Glutamatergic neuron (in vitro differentiated cells): ENCODE measurements at regions not wholly inside any gene's neighbourhood (a gene's known extent, or its start where the extent isn't known, plus 50 kb on each side); places are given as distances from the start of the nearest gene placed in this dataset.

Source experiments
- DNase-seq: peaks from one replicate; pipeline ENCODE4 v3.0.0; 2022
- H3K27ac Mint-ChIP-seq: one replicate; pipeline ENCODE4 v1.8.0; 2020; ENCODE audit warnings: mild to moderate bottlenecking, mixed read lengths, inconsistent platforms; ENCODE audit not compliant: unreplicated experiment
- H3K27me3 Mint-ChIP-seq: one replicate; pipeline ENCODE4 v1.8.0; 2020; ENCODE audit warnings: mild to moderate bottlenecking, moderate library complexity, mixed read lengths, inconsistent platforms; ENCODE audit not compliant: unreplicated experiment
- H3K36me3 Mint-ChIP-seq: one replicate; pipeline ENCODE4 v1.8.0; 2020; ENCODE audit warnings: mild to moderate bottlenecking, mixed read lengths, inconsistent platforms; ENCODE audit not compliant: unreplicated experiment
- H3K4me1 Mint-ChIP-seq: one replicate; pipeline ENCODE4 v1.8.0; 2020; ENCODE audit warnings: mild to moderate bottlenecking, low read depth, mixed read lengths, inconsistent platforms; ENCODE audit not compliant: unreplicated experiment
- H3K4me3 Mint-ChIP-seq: one replicate; pipeline ENCODE4 v1.8.0; 2020; ENCODE audit warnings: mild to moderate bottlenecking, mixed read lengths, inconsistent platforms; ENCODE audit not compliant: unreplicated experiment
- H3K9me3 Mint-ChIP-seq: one replicate; pipeline ENCODE4 v1.8.0; 2020; ENCODE audit warnings: mild to moderate bottlenecking, moderate library complexity, mixed read lengths, inconsistent platforms; ENCODE audit not compliant: unreplicated experiment
- TF ChIP-seq, protein P1 (sequence below): fragments of 200-600 bp; sonication (generic); IDR thresholded peaks from one replicate; pipeline ENCODE4 v1.5.0; 2021; ENCODE audit not compliant: partially characterized antibody, unreplicated experiment

DNA sequence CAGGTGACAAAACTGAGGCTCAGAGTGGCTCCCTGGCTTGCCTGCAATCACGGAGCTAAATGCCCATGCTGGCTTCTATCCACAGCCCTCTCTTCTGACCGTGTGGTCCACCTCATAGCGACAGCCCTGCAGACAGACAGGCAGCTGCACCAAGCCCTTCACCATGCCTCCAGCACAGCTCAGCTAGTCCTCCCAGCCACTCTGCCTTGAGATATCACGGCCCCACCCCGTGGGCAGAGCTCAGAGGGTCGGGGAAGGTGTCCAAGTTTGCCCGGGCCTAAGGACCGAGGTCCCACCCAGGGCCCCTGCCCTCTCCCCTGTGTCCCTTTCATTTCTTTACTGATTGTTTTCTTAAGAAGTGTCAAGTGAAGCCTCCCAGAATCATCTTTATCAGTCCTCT lies 128.2 kb upstream of the GLI2 start:
- TF ChIP-seq, protein P1, sequence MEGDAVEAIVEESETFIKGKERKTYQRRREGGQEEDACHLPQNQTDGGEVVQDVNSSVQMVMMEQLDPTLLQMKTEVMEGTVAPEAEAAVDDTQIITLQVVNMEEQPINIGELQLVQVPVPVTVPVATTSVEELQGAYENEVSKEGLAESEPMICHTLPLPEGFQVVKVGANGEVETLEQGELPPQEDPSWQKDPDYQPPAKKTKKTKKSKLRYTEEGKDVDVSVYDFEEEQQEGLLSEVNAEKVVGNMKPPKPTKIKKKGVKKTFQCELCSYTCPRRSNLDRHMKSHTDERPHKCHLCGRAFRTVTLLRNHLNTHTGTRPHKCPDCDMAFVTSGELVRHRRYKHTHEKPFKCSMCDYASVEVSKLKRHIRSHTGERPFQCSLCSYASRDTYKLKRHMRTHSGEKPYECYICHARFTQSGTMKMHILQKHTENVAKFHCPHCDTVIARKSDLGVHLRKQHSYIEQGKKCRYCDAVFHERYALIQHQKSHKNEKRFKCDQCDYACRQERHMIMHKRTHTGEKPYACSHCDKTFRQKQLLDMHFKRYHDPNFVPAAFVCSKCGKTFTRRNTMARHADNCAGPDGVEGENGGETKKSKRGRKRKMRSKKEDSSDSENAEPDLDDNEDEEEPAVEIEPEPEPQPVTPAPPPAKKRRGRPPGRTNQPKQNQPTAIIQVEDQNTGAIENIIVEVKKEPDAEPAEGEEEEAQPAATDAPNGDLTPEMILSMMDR, result no peak
- H3K36me3 Mint-ChIP-seq, result peaks cover 13% of the 10 kb centered on the region
- H3K4me3 Mint-ChIP-seq, result no peak overlapping the region
- H3K9me3 Mint-ChIP-seq, result peaks cover 2% of the 10 kb centered on the region
- H3K27me3 Mint-ChIP-seq, result peaks cover 10% of the 10 kb centered on the region
- DNase-seq, result peak; percentile 4
- H3K27ac Mint-ChIP-seq, result no peak overlapping the region
- peaks cover 15% of the 10 kb centered on the region for H3K4me1 Mint-ChIP-seq

DNA sequence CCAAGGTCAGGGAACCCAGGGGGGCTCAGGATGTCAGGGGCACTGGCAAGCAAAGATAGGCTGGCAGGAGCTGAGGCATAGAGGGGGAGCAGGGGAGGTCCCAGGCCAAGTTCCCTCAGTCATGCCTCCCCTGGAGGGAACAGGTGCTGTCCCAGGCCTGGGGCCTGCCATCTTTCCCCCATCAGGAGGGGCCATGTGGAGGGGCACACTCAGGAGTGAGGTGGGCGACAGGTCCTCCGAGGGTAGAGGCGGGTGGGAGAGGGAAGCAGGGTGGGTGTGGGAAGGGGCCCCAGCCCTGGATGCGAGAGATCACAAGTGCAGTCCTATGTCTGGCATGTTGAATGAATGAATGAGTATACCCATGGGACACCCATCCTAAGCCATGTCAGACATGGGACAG lies 127.7 kb upstream of the GLI2 start:
- Mint-ChIP-seq H3K36me3 (peaks cover 13% of the 10 kb centered on the region), H3K9me3 (peaks cover 2% of the 10 kb centered on the region), H3K27ac (no peak overlapping the region), H3K4me3 (no peak overlapping the region), H3K4me1 (peaks cover 16% of the 10 kb centered on the region), H3K27me3 (peaks cover 12% of the 10 kb centered on the region)
- TF ChIP-seq, protein P1, result no peak
- DNase-seq, result no peak

- peaks cover 14% of the 10 kb centered on the region for H3K27me3 Mint-ChIP-seq
- H3K27ac Mint-ChIP-seq, result no peak overlapping the region
- TF ChIP-seq, protein P1, result no peak
- H3K9me3 Mint-ChIP-seq, result no peaks in the 10 kb centered on the region
- peaks cover 16% of the 10 kb centered on the region for H3K4me1 Mint-ChIP-seq
- H3K36me3 Mint-ChIP-seq, result peaks cover 5% of the 10 kb centered on the region
- no peak for DNase-seq
- H3K4me3 Mint-ChIP-seq, result no peak overlapping the region
Measured at GRCh38 chr2:120609826-120610395, 125.8 kb upstream of the GLI2 start.

- TF ChIP-seq, protein P1, result no peak
- peaks cover 5% of the 10 kb centered on the region for H3K36me3 Mint-ChIP-seq
- H3K27ac Mint-ChIP-seq, result no peak overlapping the region
- H3K9me3 Mint-ChIP-seq, result peaks cover 1% of the 10 kb centered on the region
- H3K4me1 Mint-ChIP-seq, result peaks cover 10% of the 10 kb centered on the region
- H3K27me3 Mint-ChIP-seq, result peaks cover 15% of the 10 kb centered on the region
- no peak for DNase-seq
- H3K4me3 Mint-ChIP-seq, result no peak overlapping the region
Measured at GRCh38 chr2:120611016-120611415, 124.7 kb upstream of the GLI2 start.

- Mint-ChIP-seq H3K27ac (no peak overlapping the region), H3K4me1 (peaks cover 10% of the 10 kb centered on the region), H3K27me3 (peaks cover 15% of the 10 kb centered on the region)
Measured at GRCh38 chr2:120611961-120612360, 123.7 kb upstream of the GLI2 start.

More at GRCh38 chr2:120611961-120612360, 123.7 kb upstream of the GLI2 start:
- Mint-ChIP-seq H3K4me3 (no peak overlapping the region), H3K9me3 (peaks cover 1% of the 10 kb centered on the region), H3K36me3 (peaks cover 5% of the 10 kb centered on the region)
- DNase-seq, result no peak
- TF ChIP-seq, protein P1, result no peak
